ENCODE measurements at regions not wholly inside any gene's neighbourhood (a gene's known extent, or its start where the extent isn't known, plus 50 kb on each side); places are given as distances from the start of the nearest gene placed in this dataset.
"Not testable (repeated sequence)": the region's sequence is repeated elsewhere in the genome, so short reads cannot be mapped to it uniquely, and the experiment has no call there.

- not testable (repeated sequence) for TF ChIP-seq CTCF, EP300, POLR2AphosphoS5 (IDR thresholded peaks at IDR 0.05)
These were observed 744.2 kb upstream of the CDH18 start for GRCh38 chr5:20732223-20732622.
